ENCODE measurements at regions not wholly inside any gene's neighbourhood (a gene's known extent, or its start where the extent isn't known, plus 50 kb on each side); places are given as distances from the start of the nearest gene placed in this dataset.

DNA sequence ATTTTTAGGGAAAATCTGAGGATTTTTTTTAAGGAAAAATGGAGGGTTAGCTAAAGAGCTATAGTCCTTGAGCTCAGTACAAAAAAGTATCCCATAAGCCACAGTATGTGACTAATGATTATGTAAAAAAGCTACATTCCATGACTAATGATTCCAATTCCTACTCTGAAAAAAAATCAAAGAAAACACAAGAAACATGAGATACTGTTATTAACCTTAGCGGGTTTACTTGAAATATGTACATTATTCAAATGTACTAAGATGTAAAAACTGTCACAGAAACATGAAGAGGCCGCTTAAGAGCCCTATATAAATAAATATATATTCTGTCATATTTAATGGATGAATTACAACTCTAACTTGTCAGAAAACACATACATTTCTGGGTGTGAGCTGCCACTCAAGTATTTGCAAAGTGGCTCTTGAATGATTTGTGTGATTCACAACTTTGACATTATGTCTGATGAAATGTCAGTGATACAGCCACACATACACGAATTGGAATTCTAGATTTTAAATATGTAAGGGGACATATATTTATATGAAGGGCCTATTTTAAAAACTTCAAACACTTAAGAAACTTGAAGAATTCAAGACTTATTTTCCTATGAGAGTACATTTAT, 518.7 kb upstream of the SUCLG2 start:
- WGBS = 75% methylated on average over 3 of the region's 3 CpGs
- peaks cover 0 to 8% of the 10 kb centered on the region in 2 donors for H3K9me3 ChIP-seq (ENCODE audit: control insufficient read depth in 2 of 2, insufficient read depth in 1 of 2, low read length in 1 of 2)

DNA sequence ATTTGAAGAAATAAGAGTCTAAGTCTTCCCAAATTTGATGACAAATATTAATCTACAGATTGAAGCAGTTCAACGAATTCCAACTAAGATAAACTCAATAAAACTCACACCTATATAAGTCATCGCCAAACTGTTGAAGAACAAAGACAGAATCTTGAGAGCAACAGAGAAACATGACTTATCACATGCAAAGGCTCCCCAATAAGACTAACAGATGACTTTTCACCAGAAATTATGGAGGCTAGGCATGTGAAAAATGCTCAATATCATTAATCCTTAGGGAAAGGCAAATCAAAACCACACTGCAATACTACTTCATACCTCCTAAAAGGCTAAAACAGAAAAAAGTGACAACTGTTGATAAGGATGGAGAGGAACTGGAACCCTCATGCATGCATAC, 517.6 kb upstream of the SUCLG2 start:
- Histone ChIP-seq H3K9me3 (ENCODE audit: control insufficient read depth in 2 of 2, insufficient read depth in 1 of 2, low read length in 1 of 2) (peaks cover 0 to 8% of the 10 kb centered on the region in 2 donors), H3K4me3 (ENCODE audit: low read length in 2 of 2) (no peak overlapping the region), H3K27me3 (ENCODE audit: control insufficient read depth in 2 of 2, insufficient read depth in 1 of 2, low read length in 1 of 2) (no peaks in the 10 kb centered on the region), H3K36me3 (ENCODE audit: control insufficient read depth in 2 of 2, insufficient read depth in 2 of 2, low read length in 1 of 2) (no peaks in the 10 kb centered on the region), H3K27ac (ENCODE audit: low read depth in 1 of 2, low read length in 1 of 2) (no peak overlapping the region), H3K4me1 (ENCODE audit: control insufficient read depth in 2 of 2, insufficient read depth in 2 of 2, low read length in 2 of 2) (no peaks in the 10 kb centered on the region)
- 89% methylated on average over 2 of the region's 2 CpGs for WGBS
- no peak for DNase-seq (ENCODE audit: low read depth in 6 of 9, low spot score in 9 of 9)

More for the DNA sequence above, 518.7 kb upstream of the SUCLG2 start:
- H3K36me3 ChIP-seq (ENCODE audit: control insufficient read depth in 2 of 2, insufficient read depth in 2 of 2, low read length in 1 of 2) = no peaks in the 10 kb centered on the region
- no peak overlapping the region for H3K27ac ChIP-seq (ENCODE audit: low read depth in 1 of 2, low read length in 1 of 2)
- no peaks in the 10 kb centered on the region for H3K4me1 ChIP-seq (ENCODE audit: control insufficient read depth in 2 of 2, insufficient read depth in 2 of 2, low read length in 2 of 2)
- no peak for DNase-seq (ENCODE audit: low read depth in 6 of 9, low spot score in 9 of 9)
- no peaks in the 10 kb centered on the region for H3K27me3 ChIP-seq (ENCODE audit: control insufficient read depth in 2 of 2, insufficient read depth in 1 of 2, low read length in 1 of 2)
- no peak overlapping the region for H3K4me3 ChIP-seq (ENCODE audit: low read length in 2 of 2)

DNA sequence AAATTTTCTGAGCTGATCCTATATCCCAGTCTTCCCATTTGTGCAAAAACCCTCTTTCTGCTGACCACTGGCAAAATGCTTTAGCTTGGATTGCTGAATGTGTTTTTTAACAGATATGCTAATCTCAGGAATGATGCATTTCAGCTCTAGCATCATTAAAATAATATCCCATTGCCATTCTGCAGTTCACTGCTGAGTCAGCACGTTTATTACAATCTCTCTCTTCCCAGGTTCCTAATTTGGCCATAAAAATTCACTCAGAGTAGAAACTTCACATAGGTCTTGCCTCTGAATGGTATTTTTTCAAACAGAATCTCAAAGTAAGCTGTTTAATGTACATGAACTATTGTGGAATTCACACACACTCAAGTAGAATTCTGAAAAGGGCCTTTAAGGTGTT, 509.6 kb upstream of the SUCLG2 start:
- H3K27me3 ChIP-seq (ENCODE audit: control insufficient read depth in 2 of 2, insufficient read depth in 1 of 2, low read length in 1 of 2) = no peaks in the 10 kb centered on the region
- H3K9me3 ChIP-seq (ENCODE audit: control insufficient read depth in 2 of 2, insufficient read depth in 1 of 2, low read length in 1 of 2) = no peaks in the 10 kb centered on the region
- H3K4me3 ChIP-seq (ENCODE audit: low read length in 2 of 2) = no peak overlapping the region
- H3K36me3 ChIP-seq (ENCODE audit: control insufficient read depth in 2 of 2, insufficient read depth in 2 of 2, low read length in 1 of 2) = no peaks in the 10 kb centered on the region
- H3K27ac ChIP-seq (ENCODE audit: low read depth in 1 of 2, low read length in 1 of 2) = no peak overlapping the region
- no peaks in the 10 kb centered on the region for H3K4me1 ChIP-seq (ENCODE audit: control insufficient read depth in 2 of 2, insufficient read depth in 2 of 2, low read length in 2 of 2)
- 45% methylated on average over 1 of the region's 1 CpG for WGBS
- DNase-seq (ENCODE audit: low read depth in 6 of 9, low spot score in 9 of 9) = no peak

DNA sequence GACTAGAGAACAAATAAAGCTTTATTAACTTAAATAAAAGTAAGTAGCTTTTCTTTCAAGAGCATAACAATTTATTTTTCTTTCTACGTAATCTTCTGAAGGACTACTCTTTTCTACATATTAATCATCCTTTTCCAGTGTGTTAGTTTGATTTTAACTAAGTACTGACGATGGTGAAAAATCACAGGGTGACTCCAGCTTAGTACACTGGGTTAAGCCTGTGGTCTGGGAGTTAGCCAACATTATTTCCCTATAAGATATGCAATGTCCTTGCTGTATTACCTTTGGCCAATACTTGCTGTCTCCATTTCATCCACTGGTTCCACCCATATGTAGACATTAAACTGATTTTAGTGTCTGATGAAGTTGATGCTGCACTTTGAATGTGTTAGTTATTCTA, 508.6 kb upstream of the SUCLG2 start:
- WGBS = 86% methylated on average over 2 of the region's 2 CpGs
- DNase-seq (ENCODE audit: low read depth in 6 of 9, low spot score in 9 of 9) = no peak

DNA sequence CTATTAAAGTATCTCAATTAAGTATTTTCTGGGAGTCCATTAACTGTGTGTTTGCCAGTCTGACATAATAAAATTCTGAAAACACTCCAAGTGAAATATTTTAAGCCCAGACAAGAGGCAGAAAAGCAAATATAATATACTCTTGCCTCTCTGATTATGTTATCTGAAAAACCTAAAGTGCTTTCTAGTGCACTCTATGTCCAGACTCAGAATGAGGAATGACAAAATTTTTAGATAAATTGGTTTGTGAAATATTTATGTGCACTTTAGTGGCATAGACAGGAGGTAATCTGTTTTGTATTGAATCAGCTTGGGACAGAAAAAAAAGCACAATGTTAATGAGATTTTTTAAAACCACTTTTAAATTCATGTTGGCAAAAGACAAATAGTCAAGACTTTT, 508.2 kb upstream of the SUCLG2 start:
- Histone ChIP-seq H3K4me3 (ENCODE audit: low read length in 2 of 2) (no peak overlapping the region), H3K27ac (ENCODE audit: low read depth in 1 of 2, low read length in 1 of 2) (no peak overlapping the region), H3K9me3 (ENCODE audit: control insufficient read depth in 2 of 2, insufficient read depth in 1 of 2, low read length in 1 of 2) (no peaks in the 10 kb centered on the region), H3K36me3 (ENCODE audit: control insufficient read depth in 2 of 2, insufficient read depth in 2 of 2, low read length in 1 of 2) (no peaks in the 10 kb centered on the region), H3K27me3 (ENCODE audit: control insufficient read depth in 2 of 2, insufficient read depth in 1 of 2, low read length in 1 of 2) (no peaks in the 10 kb centered on the region), H3K4me1 (ENCODE audit: control insufficient read depth in 2 of 2, insufficient read depth in 2 of 2, low read length in 2 of 2) (no peaks in the 10 kb centered on the region)
- no peak for DNase-seq (ENCODE audit: low read depth in 6 of 9, low spot score in 9 of 9)

More for the DNA sequence above, 508.6 kb upstream of the SUCLG2 start:
- Histone ChIP-seq H3K9me3 (ENCODE audit: control insufficient read depth in 2 of 2, insufficient read depth in 1 of 2, low read length in 1 of 2) (no peaks in the 10 kb centered on the region), H3K36me3 (ENCODE audit: control insufficient read depth in 2 of 2, insufficient read depth in 2 of 2, low read length in 1 of 2) (no peaks in the 10 kb centered on the region), H3K27me3 (ENCODE audit: control insufficient read depth in 2 of 2, insufficient read depth in 1 of 2, low read length in 1 of 2) (no peaks in the 10 kb centered on the region), H3K4me3 (ENCODE audit: low read length in 2 of 2) (no peak overlapping the region), H3K27ac (ENCODE audit: low read depth in 1 of 2, low read length in 1 of 2) (no peak overlapping the region), H3K4me1 (ENCODE audit: control insufficient read depth in 2 of 2, insufficient read depth in 2 of 2, low read length in 2 of 2) (no peaks in the 10 kb centered on the region)

DNA sequence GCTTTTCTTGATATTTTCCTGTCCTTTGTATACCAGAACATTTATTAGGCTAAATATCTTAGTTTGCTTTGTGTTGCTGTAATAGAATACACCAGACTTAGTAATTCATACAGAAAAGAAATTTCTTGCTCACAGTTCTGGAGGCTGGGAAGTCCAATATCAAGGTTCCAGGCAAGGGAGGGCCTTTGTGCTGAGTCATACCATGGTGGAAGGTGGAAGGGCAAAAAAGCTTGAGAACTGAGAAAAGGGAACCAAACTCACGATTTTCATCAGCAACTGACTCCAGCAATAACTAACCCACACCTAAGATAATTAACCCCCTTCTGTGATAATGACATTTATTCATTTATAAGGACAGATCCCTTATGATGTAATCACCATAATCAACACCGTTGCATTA, 496.9 kb upstream of the SUCLG2 start:
- Histone ChIP-seq H3K27ac (ENCODE audit: low read depth in 1 of 2, low read length in 1 of 2) (no peak overlapping the region), H3K9me3 (ENCODE audit: control insufficient read depth in 2 of 2, insufficient read depth in 1 of 2, low read length in 1 of 2) (no peaks in the 10 kb centered on the region), H3K4me1 (ENCODE audit: control insufficient read depth in 2 of 2, insufficient read depth in 2 of 2, low read length in 2 of 2) (no peaks in the 10 kb centered on the region), H3K4me3 (ENCODE audit: low read length in 2 of 2) (no peak overlapping the region), H3K27me3 (ENCODE audit: control insufficient read depth in 2 of 2, insufficient read depth in 1 of 2, low read length in 1 of 2) (no peaks in the 10 kb centered on the region), H3K36me3 (ENCODE audit: control insufficient read depth in 2 of 2, insufficient read depth in 2 of 2, low read length in 1 of 2) (no peaks in the 10 kb centered on the region)
- WGBS = 65% methylated on average over 2 of the region's 2 CpGs
- DNase-seq (ENCODE audit: low read depth in 6 of 9, low spot score in 9 of 9) = no peak

DNA sequence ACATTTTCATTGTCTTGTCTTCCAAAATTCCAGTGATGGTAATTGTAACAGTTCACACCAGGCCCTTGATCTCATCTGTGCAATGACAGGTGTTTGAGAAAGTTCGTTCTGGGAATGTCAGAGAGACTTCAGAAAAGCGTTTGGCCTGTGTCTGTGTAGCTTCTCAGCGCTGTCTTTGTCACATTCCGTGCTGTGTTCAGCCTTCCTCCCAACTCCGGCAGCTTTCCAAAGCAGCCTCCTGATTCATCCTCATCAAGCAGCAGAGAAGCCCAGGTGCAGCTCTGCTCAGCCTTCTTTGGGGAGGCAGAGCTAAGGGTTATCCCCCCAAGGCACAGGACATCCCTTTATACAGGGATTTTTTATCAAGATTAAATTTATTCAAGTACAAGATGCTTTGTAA, 494.0 kb upstream of the SUCLG2 start:
- Histone ChIP-seq H3K27ac (ENCODE audit: low read depth in 1 of 2, low read length in 1 of 2) (no peak overlapping the region), H3K9me3 (ENCODE audit: control insufficient read depth in 2 of 2, insufficient read depth in 1 of 2, low read length in 1 of 2) (no peaks in the 10 kb centered on the region), H3K4me1 (ENCODE audit: control insufficient read depth in 2 of 2, insufficient read depth in 2 of 2, low read length in 2 of 2) (no peaks in the 10 kb centered on the region), H3K27me3 (ENCODE audit: control insufficient read depth in 2 of 2, insufficient read depth in 1 of 2, low read length in 1 of 2) (no peaks in the 10 kb centered on the region), H3K4me3 (ENCODE audit: low read length in 2 of 2) (no peak overlapping the region), H3K36me3 (ENCODE audit: control insufficient read depth in 2 of 2, insufficient read depth in 2 of 2, low read length in 1 of 2) (no peaks in the 10 kb centered on the region)
- WGBS = 87% methylated on average over 5 of the region's 5 CpGs
- DNase-seq (ENCODE audit: low read depth in 6 of 9, low spot score in 9 of 9) = no peak

DNA sequence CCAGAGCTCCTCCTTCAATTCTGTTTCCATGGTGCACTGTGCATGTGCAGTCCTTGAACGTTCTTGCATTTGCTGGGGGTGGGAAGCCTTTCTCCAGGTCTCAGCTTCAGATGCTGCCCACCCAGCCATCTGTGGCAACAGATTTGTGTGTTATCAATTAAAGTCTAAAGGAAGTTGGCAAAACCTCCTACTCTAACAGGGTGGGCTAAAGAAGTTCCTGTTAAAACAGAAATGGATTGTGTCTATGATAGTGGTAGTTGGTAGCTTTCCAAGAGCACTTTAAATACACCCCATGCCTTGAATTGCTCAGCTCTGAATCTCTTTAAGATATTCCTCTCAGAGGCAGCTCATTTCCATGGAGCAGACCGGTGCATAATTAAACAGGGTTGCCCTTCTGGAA, 488.0 kb upstream of the SUCLG2 start:
- H3K27me3 ChIP-seq (ENCODE audit: control insufficient read depth in 2 of 2, insufficient read depth in 1 of 2, low read length in 1 of 2) = no peaks in the 10 kb centered on the region
- no peaks in the 10 kb centered on the region for H3K9me3 ChIP-seq (ENCODE audit: control insufficient read depth in 2 of 2, insufficient read depth in 1 of 2, low read length in 1 of 2)
- H3K4me3 ChIP-seq (ENCODE audit: low read length in 2 of 2) = no peak overlapping the region
- H3K27ac ChIP-seq (ENCODE audit: low read depth in 1 of 2, low read length in 1 of 2) = no peak overlapping the region
- no peaks in the 10 kb centered on the region for H3K4me1 ChIP-seq (ENCODE audit: control insufficient read depth in 2 of 2, insufficient read depth in 2 of 2, low read length in 2 of 2)
- no peaks in the 10 kb centered on the region for H3K36me3 ChIP-seq (ENCODE audit: control insufficient read depth in 2 of 2, insufficient read depth in 2 of 2, low read length in 1 of 2)
- WGBS = 71% methylated on average over 2 of the region's 2 CpGs
- DNase-seq (ENCODE audit: low read depth in 6 of 9, low spot score in 9 of 9) = no peak

DNA sequence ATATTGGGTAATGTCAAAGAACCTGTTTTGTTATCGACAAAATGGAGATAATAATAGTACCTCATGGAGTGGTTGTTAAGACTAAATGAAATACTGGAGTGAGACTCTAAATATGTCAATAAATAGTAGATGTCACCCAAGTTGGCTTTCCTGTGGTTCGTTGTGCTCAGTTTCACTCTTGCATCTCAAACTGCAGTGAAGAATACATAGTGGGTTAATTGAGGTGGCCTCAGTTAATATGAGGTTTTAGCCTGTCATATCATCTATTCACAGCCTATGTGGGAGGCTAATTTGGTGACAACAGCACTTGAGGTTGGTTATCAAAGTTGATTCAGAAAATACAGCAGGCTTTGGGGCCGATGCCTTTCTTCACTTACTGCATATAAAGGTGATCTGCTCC, 485.5 kb upstream of the SUCLG2 start:
- no peaks in the 10 kb centered on the region for H3K36me3 ChIP-seq (ENCODE audit: control insufficient read depth in 2 of 2, insufficient read depth in 2 of 2, low read length in 1 of 2)
- H3K9me3 ChIP-seq (ENCODE audit: control insufficient read depth in 2 of 2, insufficient read depth in 1 of 2, low read length in 1 of 2) = no peaks in the 10 kb centered on the region
- DNase-seq (ENCODE audit: low read depth in 6 of 9, low spot score in 9 of 9) = no peak
- WGBS = 94% methylated on average over 3 of the region's 3 CpGs
- H3K27ac ChIP-seq (ENCODE audit: low read depth in 1 of 2, low read length in 1 of 2) = no peak overlapping the region
- H3K4me3 ChIP-seq (ENCODE audit: low read length in 2 of 2) = no peak overlapping the region
- H3K4me1 ChIP-seq (ENCODE audit: control insufficient read depth in 2 of 2, insufficient read depth in 2 of 2, low read length in 2 of 2) = no peaks in the 10 kb centered on the region
- no peaks in the 10 kb centered on the region for H3K27me3 ChIP-seq (ENCODE audit: control insufficient read depth in 2 of 2, insufficient read depth in 1 of 2, low read length in 1 of 2)

DNA sequence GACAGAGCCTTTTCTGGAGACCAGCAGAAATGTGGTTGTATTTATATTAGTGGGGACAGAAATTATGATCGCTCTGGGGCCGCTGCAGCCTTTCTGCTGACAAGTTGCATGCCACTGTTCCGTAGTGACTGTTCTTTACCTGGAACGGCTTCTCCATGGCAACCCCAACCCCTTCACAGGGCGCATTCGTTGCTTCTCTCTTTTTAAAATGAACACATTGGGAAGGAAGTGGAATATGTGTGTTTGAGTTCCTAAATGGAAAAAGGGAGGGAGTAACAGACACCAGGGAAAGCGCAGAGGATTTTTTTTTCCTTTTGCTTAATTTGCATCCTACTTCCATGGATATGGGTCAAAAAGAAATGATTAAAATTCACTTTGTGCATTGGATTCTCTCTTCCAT, 482.0 kb upstream of the SUCLG2 start:
- H3K27me3 ChIP-seq (ENCODE audit: control insufficient read depth in 2 of 2, insufficient read depth in 1 of 2, low read length in 1 of 2) = no peaks in the 10 kb centered on the region
- H3K4me1 ChIP-seq (ENCODE audit: control insufficient read depth in 2 of 2, insufficient read depth in 2 of 2, low read length in 2 of 2) = no peaks in the 10 kb centered on the region
- H3K27ac ChIP-seq (ENCODE audit: low read depth in 1 of 2, low read length in 1 of 2) = no peak overlapping the region
- DNase-seq (ENCODE audit: low read depth in 6 of 9, low spot score in 9 of 9) = no peak
- H3K9me3 ChIP-seq (ENCODE audit: control insufficient read depth in 2 of 2, insufficient read depth in 1 of 2, low read length in 1 of 2) = no peaks in the 10 kb centered on the region
- no peak overlapping the region for H3K4me3 ChIP-seq (ENCODE audit: low read length in 2 of 2)
- no peaks in the 10 kb centered on the region for H3K36me3 ChIP-seq (ENCODE audit: control insufficient read depth in 2 of 2, insufficient read depth in 2 of 2, low read length in 1 of 2)
- 66% methylated on average over 7 of the region's 7 CpGs for WGBS
